Neuron (in vitro differentiated cells): ENCODE measurements at regions not wholly inside any gene's neighbourhood (a gene's known extent, or its start where the extent isn't known, plus 50 kb on each side); places are given as distances from the start of the nearest gene placed in this dataset.
"Not testable (repeated sequence)": the region's sequence is repeated elsewhere in the genome, so short reads cannot be mapped to it uniquely, and the experiment has no call there.

Experiments used
- H2AFZ ChIP-seq: one replicate; pipeline ENCODE4 v1.6.1; 2013; ENCODE audit warnings: low read depth, mild to moderate bottlenecking, inconsistent platforms, low read length, moderate library complexity
- H3K27me3 ChIP-seq: one replicate; pipeline ENCODE4 v1.6.1; 2013; ENCODE audit warnings: low read length; ENCODE audit not compliant: insufficient read depth
- H3K36me3 ChIP-seq: one replicate; pipeline ENCODE4 v1.6.1; 2013; ENCODE audit warnings: low read length; ENCODE audit not compliant: insufficient read depth
- H3K4me1 ChIP-seq: one replicate; pipeline ENCODE4 v1.6.1; 2013; ENCODE audit warnings: low read length; ENCODE audit not compliant: insufficient read depth
- H3K4me3 ChIP-seq: 2 replicates; pipeline ENCODE4 v1.5.1; 2013; ENCODE audit warnings: mild to moderate bottlenecking, low read length, moderate library complexity
- H3K9me3 ChIP-seq: one replicate; pipeline ENCODE4 v1.6.1; 2013; ENCODE audit warnings: low read length

GRCh38 chr13:54234607-54235006 lies 1206.0 kb downstream of the OLFM4 start:
- no peaks in the 10 kb centered on the region for H3K36me3 ChIP-seq
- H2AFZ ChIP-seq, result no peak overlapping the region
- H3K9me3 ChIP-seq, result no peaks in the 10 kb centered on the region
- H3K4me3 ChIP-seq, result no peak overlapping the region
- H3K27me3 ChIP-seq, result no peaks in the 10 kb centered on the region
- H3K4me1 ChIP-seq, result no peaks in the 10 kb centered on the region

- no peaks in the 10 kb centered on the region for H3K9me3 ChIP-seq
- no peak overlapping the region for H2AFZ ChIP-seq
- H3K4me1 ChIP-seq, result peaks cover 4% of the 10 kb centered on the region
- no peak overlapping the region for H3K4me3 ChIP-seq
- H3K27me3 ChIP-seq, result no peaks in the 10 kb centered on the region
- H3K36me3 ChIP-seq, result no peaks in the 10 kb centered on the region
These were observed 1213.1 kb downstream of the OLFM4 start for GRCh38 chr13:54241719-54242118.

GRCh38 chr13:54248306-54248705 lies 1219.7 kb downstream of the OLFM4 start:
- Histone ChIP-seq H3K27me3 (no peaks in the 10 kb centered on the region), H2AFZ (no peak overlapping the region), H3K4me3 (no peak overlapping the region), H3K4me1 (peaks cover 4% of the 10 kb centered on the region), H3K36me3 (no peaks in the 10 kb centered on the region), H3K9me3 (peaks cover 1% of the 10 kb centered on the region)

- no peaks in the 10 kb centered on the region for H3K36me3 ChIP-seq
- no peaks in the 10 kb centered on the region for H3K27me3 ChIP-seq
- no peak overlapping the region for H2AFZ ChIP-seq
- H3K4me3 ChIP-seq, result no peak overlapping the region
- H3K9me3 ChIP-seq, result no peaks in the 10 kb centered on the region
- H3K4me1 ChIP-seq, result no peaks in the 10 kb centered on the region
These were observed 1233.2 kb downstream of the OLFM4 start for GRCh38 chr13:54261856-54262255.

- no peak overlapping the region for H2AFZ ChIP-seq
- no peaks in the 10 kb centered on the region for H3K36me3 ChIP-seq
- H3K4me1 ChIP-seq, result no peaks in the 10 kb centered on the region
- H3K4me3 ChIP-seq, result no peak overlapping the region
- no peaks in the 10 kb centered on the region for H3K9me3 ChIP-seq
- H3K27me3 ChIP-seq, result no peaks in the 10 kb centered on the region
These were observed 1235.3 kb downstream of the OLFM4 start for GRCh38 chr13:54263868-54264267.

- H3K4me1 ChIP-seq, H2AFZ ChIP-seq: not testable (repeated sequence)
These were observed 1238.6 kb downstream of the OLFM4 start for GRCh38 chr13:54267253-54267668.

GRCh38 chr13:54268013-54268695 lies 1239.5 kb downstream of the OLFM4 start:
- H3K4me3 ChIP-seq, H2AFZ ChIP-seq: not testable (repeated sequence)

More at GRCh38 chr13:54267253-54267668, 1238.6 kb downstream of the OLFM4 start:
- not testable (repeated sequence) for H3K4me3 ChIP-seq, H3K9me3 ChIP-seq, H3K27me3 ChIP-seq, H3K36me3 ChIP-seq

GRCh38 chr13:54287062-54287764 lies 1258.6 kb downstream of the OLFM4 start:
- Histone ChIP-seq H3K36me3 (no peaks in the 10 kb centered on the region), H3K27me3 (no peaks in the 10 kb centered on the region), H3K9me3 (no peaks in the 10 kb centered on the region), H3K4me3 (no peak overlapping the region), H3K4me1 (no peaks in the 10 kb centered on the region), H2AFZ (no peak overlapping the region)

More at GRCh38 chr13:54268013-54268695, 1239.5 kb downstream of the OLFM4 start:
- H3K9me3 ChIP-seq, H3K36me3 ChIP-seq, H3K4me1 ChIP-seq, H3K27me3 ChIP-seq: not testable (repeated sequence)

- Histone ChIP-seq H3K4me1 (no peaks in the 10 kb centered on the region), H2AFZ (no peak overlapping the region), H3K36me3 (no peaks in the 10 kb centered on the region), H3K4me3 (no peak overlapping the region), H3K9me3 (no peaks in the 10 kb centered on the region), H3K27me3 (no peaks in the 10 kb centered on the region)
These were observed 1272.5 kb downstream of the OLFM4 start for GRCh38 chr13:54301085-54301484.

- no peaks in the 10 kb centered on the region for H3K9me3 ChIP-seq
- H3K4me3 ChIP-seq, result no peak overlapping the region
- H2AFZ ChIP-seq, result no peak overlapping the region
- no peaks in the 10 kb centered on the region for H3K36me3 ChIP-seq
- no peaks in the 10 kb centered on the region for H3K27me3 ChIP-seq
- H3K4me1 ChIP-seq, result no peaks in the 10 kb centered on the region
These were observed 1276.8 kb downstream of the OLFM4 start for GRCh38 chr13:54305377-54305776.

GRCh38 chr13:54312885-54313284 lies 1284.3 kb downstream of the OLFM4 start:
- Histone ChIP-seq H3K27me3 (no peaks in the 10 kb centered on the region), H3K4me1 (no peaks in the 10 kb centered on the region), H3K9me3 (peaks cover 2% of the 10 kb centered on the region), H3K36me3 (no peaks in the 10 kb centered on the region), H3K4me3 (no peak overlapping the region), H2AFZ (no peak overlapping the region)

GRCh38 chr13:54317722-54318121 lies 1289.1 kb downstream of the OLFM4 start:
- H3K36me3 ChIP-seq, result no peaks in the 10 kb centered on the region
- H3K4me1 ChIP-seq, result no peaks in the 10 kb centered on the region
- H3K4me3 ChIP-seq, result no peak overlapping the region
- no peak overlapping the region for H2AFZ ChIP-seq
- no peaks in the 10 kb centered on the region for H3K27me3 ChIP-seq
- peaks cover 2% of the 10 kb centered on the region for H3K9me3 ChIP-seq

GRCh38 chr13:54337540-54337939 lies 1308.9 kb downstream of the OLFM4 start:
- H2AFZ ChIP-seq, result no peak overlapping the region
- H3K4me3 ChIP-seq, result no peak overlapping the region
- no peaks in the 10 kb centered on the region for H3K4me1 ChIP-seq
- no peaks in the 10 kb centered on the region for H3K36me3 ChIP-seq
- no peaks in the 10 kb centered on the region for H3K27me3 ChIP-seq
- no peaks in the 10 kb centered on the region for H3K9me3 ChIP-seq
